Endodermal cell (in vitro differentiated cells): ENCODE measurements at regions not wholly inside any gene's neighbourhood (a gene's known extent, or its start where the extent isn't known, plus 50 kb on each side); places are given as distances from the start of the nearest gene placed in this dataset.

Experiments
- DNase-seq: peaks from one replicate; pipeline ENCODE4 v3.0.0-alpha.2; 2017
- H3K27ac ChIP-seq: 2 replicates; pipeline ENCODE4 v1.5.1; 2013; ENCODE audit warnings: mild to moderate bottlenecking, low read depth, low read length, moderate library complexity
- H3K27me3 ChIP-seq: 2 replicates; pipeline ENCODE4 v1.6.1; 2013; ENCODE audit warnings: mild to moderate bottlenecking, low read length, moderate library complexity; ENCODE audit not compliant: insufficient read depth, control insufficient read depth, poor library complexity, severe bottlenecking
- H3K36me3 ChIP-seq: 2 replicates; pipeline ENCODE4 v1.7.0; 2013; ENCODE audit warnings: mild to moderate bottlenecking, low read length, moderate library complexity; ENCODE audit not compliant: control insufficient read depth, insufficient read depth
- H3K4me1 ChIP-seq: one replicate; pipeline ENCODE4 v1.7.0; 2013; ENCODE audit warnings: low read length; ENCODE audit not compliant: control insufficient read depth, insufficient read depth
- H3K4me3 ChIP-seq: 2 replicates; pipeline ENCODE4 v1.5.1; 2013; ENCODE audit warnings: mild to moderate bottlenecking, low read length, moderate library complexity
- H3K9ac ChIP-seq: 2 replicates; pipeline ENCODE4 v1.6.1; 2013; ENCODE audit warnings: mild to moderate bottlenecking, low read length, moderate library complexity; ENCODE audit not compliant: poor library complexity, severe bottlenecking; ENCODE audit errors: extremely low read depth
- H3K9me3 ChIP-seq: 2 replicates; pipeline ENCODE4 v1.6.1; 2013; ENCODE audit warnings: mild to moderate bottlenecking, low read length, moderate library complexity; ENCODE audit not compliant: control insufficient read depth
- H3K27ac Mint-ChIP-seq: 2 replicates; pipeline ENCODE4 v1.8.0; 2020; ENCODE audit warnings: mixed read lengths
- H3K27me3 Mint-ChIP-seq: 2 replicates; pipeline ENCODE4 v1.8.0; 2021; ENCODE audit warnings: mild to moderate bottlenecking, mixed read lengths; ENCODE audit not compliant: insufficient read depth
- H3K36me3 Mint-ChIP-seq: 2 replicates; pipeline ENCODE4 v1.8.0; 2020; ENCODE audit warnings: low read depth, mixed read lengths
- H3K4me1 Mint-ChIP-seq: 2 replicates; pipeline ENCODE4 v1.8.0; 2020; ENCODE audit warnings: mixed read lengths
- H3K4me3 Mint-ChIP-seq: 2 replicates; pipeline ENCODE4 v1.8.0; 2020; ENCODE audit warnings: mild to moderate bottlenecking, moderate library complexity, mixed read lengths
- H3K9me3 Mint-ChIP-seq: 2 replicates; pipeline ENCODE4 v1.8.0; 2020; ENCODE audit warnings: mild to moderate bottlenecking, mixed read lengths
- CTCF ChIP-seq: fragments of 200-600 bp; sonication (generic); conservative IDR thresholded peaks from 2 replicates; pipeline ENCODE4 v1.5.0; 2021; ENCODE audit warnings: antibody characterized with exemption, mild to moderate bottlenecking
- WGBS, 2 experiments: methylation state at CpG; one replicate each; pipeline versions ENCODE4 v1.1.5 to v1.1.7; 2013; ENCODE audit warnings: missing lambda C conversion rate in 2 of 2, mixed read lengths in 1 of 2; ENCODE audit not compliant: insufficient coverage in 1 of 2, insufficient read length in 1 of 2; 5-methylcytosine and 5-hydroxymethylcytosine counted together

GRCh38 chr5:128667751-128668150 is 129.7 kb upstream of the FBN2 start:
- Histone ChIP-seq H3K4me1 (no peaks in the 10 kb centered on the region), H3K4me3 (no peak overlapping the region), H3K27ac (no peak overlapping the region), H3K36me3 (no peaks in the 10 kb centered on the region), H3K27me3 (peaks cover 40% of the 10 kb centered on the region), H3K9me3 (no peaks in the 10 kb centered on the region), H3K9ac (no peak overlapping the region)
- no peak for TF ChIP-seq CTCF
- H3K27me3 Mint-ChIP-seq, result peaks cover 33% of the 10 kb centered on the region
- H3K9me3 Mint-ChIP-seq, result no peaks in the 10 kb centered on the region
- peaks cover 24% of the 10 kb centered on the region for H3K4me1 Mint-ChIP-seq
- no peak overlapping the region for H3K27ac Mint-ChIP-seq
- H3K36me3 Mint-ChIP-seq, result no peaks in the 10 kb centered on the region
- 100% methylated on average over 1 of the region's 1 CpG; no CpG with 5 or more reads in 1 of the 2 experiments for WGBS, 2 experiments
- H3K4me3 Mint-ChIP-seq, result no peak overlapping the region
- no peak for DNase-seq

GRCh38 chr5:128668921-128669320 is 130.9 kb upstream of the FBN2 start:
- TF ChIP-seq CTCF, result no peak
- Mint-ChIP-seq H3K27ac (no peak overlapping the region), H3K27me3 (peaks cover 26% of the 10 kb centered on the region), H3K36me3 (no peaks in the 10 kb centered on the region), H3K9me3 (no peaks in the 10 kb centered on the region), H3K4me1 (peaks cover 34% of the 10 kb centered on the region), H3K4me3 (no peak overlapping the region)
- Histone ChIP-seq H3K4me3 (no peak overlapping the region), H3K36me3 (no peaks in the 10 kb centered on the region), H3K27me3 (peaks cover 29% of the 10 kb centered on the region), H3K9ac (no peak overlapping the region), H3K9me3 (no peaks in the 10 kb centered on the region), H3K27ac (no peak overlapping the region), H3K4me1 (no peaks in the 10 kb centered on the region)
- 95% methylated on average over 5 to 6 of the region's 6 CpGs for WGBS, 2 experiments
- no peak for DNase-seq

GRCh38 chr5:128669803-128670202 is 131.8 kb upstream of the FBN2 start:
- no peaks in the 10 kb centered on the region for H3K36me3 ChIP-seq
- no peak for DNase-seq
- no peaks in the 10 kb centered on the region for H3K36me3 Mint-ChIP-seq
- H3K27me3 ChIP-seq, result peaks cover 20% of the 10 kb centered on the region
- H3K9ac ChIP-seq, result no peak overlapping the region
- H3K4me1 ChIP-seq, result peaks cover 4% of the 10 kb centered on the region
- H3K27ac Mint-ChIP-seq, result no peak overlapping the region
- H3K27ac ChIP-seq, result no peak overlapping the region
- TF ChIP-seq CTCF, result no peak
- no peaks in the 10 kb centered on the region for H3K9me3 Mint-ChIP-seq
- 98% methylated on average over 2 of the region's 2 CpGs; no CpG with 5 or more reads in 1 of the 2 experiments for WGBS, 2 experiments
- no peaks in the 10 kb centered on the region for H3K9me3 ChIP-seq
- H3K4me3 ChIP-seq, result no peak overlapping the region
- peaks cover 40% of the 10 kb centered on the region for H3K4me1 Mint-ChIP-seq
- no peak overlapping the region for H3K4me3 Mint-ChIP-seq
- peaks cover 19% of the 10 kb centered on the region for H3K27me3 Mint-ChIP-seq
